HL-60 (cell line): ENCODE measurements at regions not wholly inside any gene's neighbourhood (a gene's known extent, or its start where the extent isn't known, plus 50 kb on each side); places are given as distances from the start of the nearest gene placed in this dataset.

Experiments
- POLR2AphosphoS5 ChIP-seq: IDR thresholded peaks from 2 replicates; pipeline ENCODE4 v1.6.1; 2012; ENCODE audit warnings: low read depth
- REST ChIP-seq: IDR thresholded peaks from 2 replicates; pipeline ENCODE4 v1.6.1; 2012; ENCODE audit warnings: low read depth; ENCODE audit not compliant: insufficient replicate concordance

GRCh38 chr10:57341294-57341693, 926.4 kb downstream of the IPMK start:
- TF ChIP-seq REST (no peak), POLR2AphosphoS5 (no peak)
